ENCODE measurements at regions not wholly inside any gene's neighbourhood (a gene's known extent, or its start where the extent isn't known, plus 50 kb on each side); places are given as distances from the start of the nearest gene placed in this dataset.
A peak's percentile ranks its signal among the peaks of the same experiment; 100 is the strongest.

- Histone ChIP-seq H3K18ac (ENCODE audit: low read depth in 1 of 2, low read length in 2 of 2) (no peak overlapping the region), H3K27me3 (ENCODE audit: control insufficient read depth in 1 of 2, insufficient read depth in 1 of 2, low read length in 2 of 2) (no peaks in the 10 kb centered on the region), H2BK12ac (ENCODE audit: low read length in 2 of 2) (no peak overlapping the region), H3K4me1 (ENCODE audit: control insufficient read depth, insufficient read depth, low read depth, low read length) (no peaks in the 10 kb centered on the region), H3K4ac (ENCODE audit: low read depth in 1 of 2, low read length in 2 of 2) (no peak overlapping the region), H2AK5ac (ENCODE audit: low read length, severe bottlenecking) (no peak overlapping the region), H3K4me3 (ENCODE audit: insufficient read depth in 1 of 2, low read depth in 1 of 2, low read length in 2 of 2) (no peak overlapping the region), H4K91ac (ENCODE audit: low read length) (no peak overlapping the region), H2BK5ac (ENCODE audit: low read depth, low read length, poor library complexity, severe bottlenecking) (no peak overlapping the region), H2BK15ac (ENCODE audit: low read depth, poor library complexity, severe bottlenecking) (no peak overlapping the region), H3K9me3 (ENCODE audit: control insufficient read depth, low read length) (peaks cover 9% of the 10 kb centered on the region), H4K8ac (ENCODE audit: low read length) (no peak overlapping the region), H3K27ac (ENCODE audit: low read length, poor library complexity, severe bottlenecking) (no peak overlapping the region), H3K4me2 (ENCODE audit: low read length, poor library complexity, severe bottlenecking) (no peak overlapping the region), H3K9ac (ENCODE audit: low read length) (no peak overlapping the region), H3K36me3 (ENCODE audit: control insufficient read depth in 1 of 2, insufficient read depth in 2 of 2, low read depth in 1 of 2, low read length in 2 of 2) (no peaks in the 10 kb centered on the region), H3K23ac (ENCODE audit: low read length in 2 of 2) (no peak overlapping the region), H2BK120ac (ENCODE audit: low read depth, low read length) (no peak overlapping the region), H3K79me1 (replicated peaks; ENCODE audit: low read length, poor library complexity, severe bottlenecking) (no peaks in the 10 kb centered on the region), H3K14ac (ENCODE audit: low read length in 2 of 2) (no peak overlapping the region), H2AFZ (ENCODE audit: low read depth, low read length) (no peak overlapping the region)
- 87% methylated on average over 5 of the region's 6 CpGs for WGBS
- DNase-seq, result no peak
These were observed 156.6 kb upstream of the TRIM24 start for GRCh38 chr7:138303230-138304070.

GRCh38 chr7:138304071-138304320, 156.1 kb upstream of the TRIM24 start:
- no peak overlapping the region for H3K4me3 ChIP-seq (ENCODE audit: insufficient read depth in 1 of 2, low read depth in 1 of 2, low read length in 2 of 2)
- no peak for DNase-seq
- H3K27ac ChIP-seq (ENCODE audit: low read length, poor library complexity, severe bottlenecking), result no peak overlapping the region
- no peak overlapping the region for H3K18ac ChIP-seq (ENCODE audit: low read depth in 1 of 2, low read length in 2 of 2)
- H4K91ac ChIP-seq (ENCODE audit: low read length), result no peak overlapping the region
- H3K9me3 ChIP-seq (ENCODE audit: control insufficient read depth, low read length), result peaks cover 9% of the 10 kb centered on the region
- H3K79me1 ChIP-seq (replicated peaks; ENCODE audit: low read length, poor library complexity, severe bottlenecking), result no peaks in the 10 kb centered on the region
- H4K8ac ChIP-seq (ENCODE audit: low read length), result no peak overlapping the region
- no peak overlapping the region for H3K4me2 ChIP-seq (ENCODE audit: low read length, poor library complexity, severe bottlenecking)
- no peak overlapping the region for H3K14ac ChIP-seq (ENCODE audit: low read length in 2 of 2)
- H3K4ac ChIP-seq (ENCODE audit: low read depth in 1 of 2, low read length in 2 of 2), result no peak overlapping the region
- H3K36me3 ChIP-seq (ENCODE audit: control insufficient read depth in 1 of 2, insufficient read depth in 2 of 2, low read depth in 1 of 2, low read length in 2 of 2), result no peaks in the 10 kb centered on the region
- H3K9ac ChIP-seq (ENCODE audit: low read length), result no peak overlapping the region
- H2AK5ac ChIP-seq (ENCODE audit: low read length, severe bottlenecking), result no peak overlapping the region
- H2BK12ac ChIP-seq (ENCODE audit: low read length in 2 of 2), result no peak overlapping the region
- no peak overlapping the region for H2AFZ ChIP-seq (ENCODE audit: low read depth, low read length)
- no peak overlapping the region for H2BK5ac ChIP-seq (ENCODE audit: low read depth, low read length, poor library complexity, severe bottlenecking)
- WGBS, result 100% methylated on average over 1 of the region's 1 CpG
- H2BK15ac ChIP-seq (ENCODE audit: low read depth, poor library complexity, severe bottlenecking), result no peak overlapping the region
- no peaks in the 10 kb centered on the region for H3K27me3 ChIP-seq (ENCODE audit: control insufficient read depth in 1 of 2, insufficient read depth in 1 of 2, low read length in 2 of 2)
- H3K23ac ChIP-seq (ENCODE audit: low read length in 2 of 2), result no peak overlapping the region
- peaks cover 3% of the 10 kb centered on the region for H3K4me1 ChIP-seq (ENCODE audit: control insufficient read depth, insufficient read depth, low read depth, low read length)
- no peak overlapping the region for H2BK120ac ChIP-seq (ENCODE audit: low read depth, low read length)

GRCh38 chr7:138307633-138308032, 152.4 kb upstream of the TRIM24 start:
- Histone ChIP-seq H3K18ac (ENCODE audit: low read depth in 1 of 2, low read length in 2 of 2) (no peak overlapping the region), H3K4me3 (ENCODE audit: insufficient read depth in 1 of 2, low read depth in 1 of 2, low read length in 2 of 2) (no peak overlapping the region), H3K23ac (ENCODE audit: low read length in 2 of 2) (no peak overlapping the region), H3K4ac (ENCODE audit: low read depth in 1 of 2, low read length in 2 of 2) (no peak overlapping the region), H3K9ac (ENCODE audit: low read length) (no peak overlapping the region), H2BK120ac (ENCODE audit: low read depth, low read length) (no peak overlapping the region), H3K79me1 (replicated peaks; ENCODE audit: low read length, poor library complexity, severe bottlenecking) (no peaks in the 10 kb centered on the region), H2BK15ac (ENCODE audit: low read depth, poor library complexity, severe bottlenecking) (no peak overlapping the region), H4K8ac (ENCODE audit: low read length) (no peak overlapping the region), H4K91ac (ENCODE audit: low read length) (no peak overlapping the region), H2BK12ac (ENCODE audit: low read length in 2 of 2) (no peak overlapping the region), H2AK5ac (ENCODE audit: low read length, severe bottlenecking) (no peak overlapping the region), H2BK5ac (ENCODE audit: low read depth, low read length, poor library complexity, severe bottlenecking) (no peak overlapping the region), H3K9me3 (ENCODE audit: control insufficient read depth, low read length) (peaks cover 4% of the 10 kb centered on the region), H3K27me3 (ENCODE audit: control insufficient read depth in 1 of 2, insufficient read depth in 1 of 2, low read length in 2 of 2) (no peaks in the 10 kb centered on the region), H2AFZ (ENCODE audit: low read depth, low read length) (no peak overlapping the region), H3K14ac (ENCODE audit: low read length in 2 of 2) (no peak overlapping the region), H3K4me1 (ENCODE audit: control insufficient read depth, insufficient read depth, low read depth, low read length) (peaks cover 5% of the 10 kb centered on the region), H3K4me2 (ENCODE audit: low read length, poor library complexity, severe bottlenecking) (no peak overlapping the region), H3K27ac (ENCODE audit: low read length, poor library complexity, severe bottlenecking) (no peak overlapping the region), H3K36me3 (ENCODE audit: control insufficient read depth in 1 of 2, insufficient read depth in 2 of 2, low read depth in 1 of 2, low read length in 2 of 2) (no peaks in the 10 kb centered on the region)
- WGBS, result 56% methylated on average over 2 of the region's 3 CpGs
- DNase-seq, result no peak

DNA sequence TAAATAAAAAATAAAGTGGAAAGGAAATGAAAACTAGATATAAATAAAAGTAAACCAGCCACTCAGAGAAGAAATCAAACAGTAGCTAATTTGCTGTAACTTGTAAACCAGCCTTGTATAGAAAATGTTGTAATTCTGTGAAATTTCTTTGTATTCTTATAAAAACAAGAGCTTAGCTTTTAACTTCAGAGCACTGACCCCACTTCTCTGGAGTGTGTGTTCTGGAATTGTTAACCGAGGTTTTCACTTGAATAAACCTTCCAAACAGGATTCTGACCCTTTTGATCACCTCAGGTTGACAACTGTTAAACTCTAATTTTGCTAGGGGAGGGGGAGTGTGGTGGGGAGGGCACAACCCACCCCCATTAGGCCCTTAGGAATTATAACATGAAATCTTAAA, 151.9 kb upstream of the TRIM24 start:
- H2BK12ac ChIP-seq (ENCODE audit: low read length in 2 of 2), result no peak overlapping the region
- H4K91ac ChIP-seq (ENCODE audit: low read length), result no peak overlapping the region
- H3K4me1 ChIP-seq (ENCODE audit: control insufficient read depth, insufficient read depth, low read depth, low read length), result peaks cover 5% of the 10 kb centered on the region
- no peak overlapping the region for H3K9ac ChIP-seq (ENCODE audit: low read length)
- no peak overlapping the region for H2BK15ac ChIP-seq (ENCODE audit: low read depth, poor library complexity, severe bottlenecking)
- DNase-seq, result no peak
- H3K18ac ChIP-seq (ENCODE audit: low read depth in 1 of 2, low read length in 2 of 2), result no peak overlapping the region
- no peaks in the 10 kb centered on the region for H3K27me3 ChIP-seq (ENCODE audit: control insufficient read depth in 1 of 2, insufficient read depth in 1 of 2, low read length in 2 of 2)
- no CpG with 5 or more reads among the region's 1 CpG for WGBS
- H3K4me2 ChIP-seq (ENCODE audit: low read length, poor library complexity, severe bottlenecking), result no peak overlapping the region
- peaks cover 4% of the 10 kb centered on the region for H3K9me3 ChIP-seq (ENCODE audit: control insufficient read depth, low read length)
- H3K14ac ChIP-seq (ENCODE audit: low read length in 2 of 2), result no peak overlapping the region
- no peak overlapping the region for H2AK5ac ChIP-seq (ENCODE audit: low read length, severe bottlenecking)
- no peak overlapping the region for H2AFZ ChIP-seq (ENCODE audit: low read depth, low read length)
- H4K8ac ChIP-seq (ENCODE audit: low read length), result no peak overlapping the region
- H3K4ac ChIP-seq (ENCODE audit: low read depth in 1 of 2, low read length in 2 of 2), result no peak overlapping the region
- no peak overlapping the region for H2BK5ac ChIP-seq (ENCODE audit: low read depth, low read length, poor library complexity, severe bottlenecking)
- H3K79me1 ChIP-seq (replicated peaks; ENCODE audit: low read length, poor library complexity, severe bottlenecking), result no peaks in the 10 kb centered on the region
- H3K36me3 ChIP-seq (ENCODE audit: control insufficient read depth in 1 of 2, insufficient read depth in 2 of 2, low read depth in 1 of 2, low read length in 2 of 2), result no peaks in the 10 kb centered on the region
- no peak overlapping the region for H3K4me3 ChIP-seq (ENCODE audit: insufficient read depth in 1 of 2, low read depth in 1 of 2, low read length in 2 of 2)
- no peak overlapping the region for H3K23ac ChIP-seq (ENCODE audit: low read length in 2 of 2)
- no peak overlapping the region for H2BK120ac ChIP-seq (ENCODE audit: low read depth, low read length)
- peak overlapping the region; percentile 59 for H3K27ac ChIP-seq (ENCODE audit: low read length, poor library complexity, severe bottlenecking)

Measured in mesenchymal stem cell (in vitro differentiated cells and primary cell).